CD4-positive, alpha-beta T cell treated with Interleukin-2 at 100 ng/mL for 4 hours (primary cell): ENCODE measurements at regions not wholly inside any gene's neighbourhood (a gene's known extent, or its start where the extent isn't known, plus 50 kb on each side); places are given as distances from the start of the nearest gene placed in this dataset.

Source experiments
- DNase-seq: peaks from one replicate; pipeline ENCODE4 v3.0.0-alpha.2; 2020; ENCODE audit warnings: low spot score

- DNase-seq, result no peak
These were observed 134.9 kb downstream of the JCAD start for GRCh38 chr10:29924436-29924835.

GRCh38 chr10:29923416-29923965 is 135.9 kb downstream of the JCAD start:
- DNase-seq, result no peak

GRCh38 chr10:29922892-29923291 is 136.5 kb downstream of the JCAD start:
- no peak for DNase-seq

GRCh38 chr10:29922226-29922625 is 137.2 kb downstream of the JCAD start:
- DNase-seq, result no peak

GRCh38 chr10:29921071-29921446 is 138.3 kb downstream of the JCAD start:
- no peak for DNase-seq

- no peak for DNase-seq
These were observed 138.8 kb downstream of the JCAD start for GRCh38 chr10:29920408-29921070.

GRCh38 chr10:29918623-29919400 is 140.6 kb downstream of the JCAD start:
- no peak for DNase-seq

- no peak for DNase-seq
These were observed 142.1 kb downstream of the JCAD start for GRCh38 chr10:29917311-29917710.

- no peak for DNase-seq
These were observed 142.7 kb downstream of the JCAD start for GRCh38 chr10:29916669-29917068.

GRCh38 chr10:29914986-29915785 is 144.2 kb downstream of the JCAD start:
- DNase-seq, result no peak

GRCh38 chr10:29908962-29909361 is 150.4 kb downstream of the JCAD start:
- peak; percentile 0 for DNase-seq

GRCh38 chr10:29900865-29901264 is 158.5 kb downstream of the JCAD start:
- no peak for DNase-seq

GRCh38 chr10:29897999-29898716 is 161.2 kb downstream of the JCAD start:
- no peak for DNase-seq

- no peak for DNase-seq
These were observed 162.0 kb downstream of the JCAD start for GRCh38 chr10:29897430-29897829.

- DNase-seq, result no peak
These were observed 163.3 kb downstream of the JCAD start for GRCh38 chr10:29896053-29896452.

GRCh38 chr10:29895456-29895855 is 163.9 kb downstream of the JCAD start:
- DNase-seq, result no peak

- DNase-seq, result no peak
These were observed 171.1 kb downstream of the JCAD start for GRCh38 chr10:29888321-29888720.

GRCh38 chr10:29886299-29886698 is 173.1 kb downstream of the JCAD start:
- DNase-seq, result no peak

- no peak for DNase-seq
These were observed 176.2 kb downstream of the JCAD start for GRCh38 chr10:29883231-29883630.

GRCh38 chr10:29882766-29883165 is 176.6 kb downstream of the JCAD start:
- no peak for DNase-seq

- DNase-seq, result no peak
These were observed 177.6 kb downstream of the JCAD start for GRCh38 chr10:29881811-29882210.

GRCh38 chr10:29881336-29881771 is 178.0 kb downstream of the JCAD start:
- DNase-seq, result no peak
